ENCODE measurements at regions not wholly inside any gene's neighbourhood (a gene's known extent, or its start where the extent isn't known, plus 50 kb on each side); places are given as distances from the start of the nearest gene placed in this dataset.
"Not testable (repeated sequence)": the region's sequence is repeated elsewhere in the genome, so short reads cannot be mapped to it uniquely, and the experiment has no call there.

DNA sequence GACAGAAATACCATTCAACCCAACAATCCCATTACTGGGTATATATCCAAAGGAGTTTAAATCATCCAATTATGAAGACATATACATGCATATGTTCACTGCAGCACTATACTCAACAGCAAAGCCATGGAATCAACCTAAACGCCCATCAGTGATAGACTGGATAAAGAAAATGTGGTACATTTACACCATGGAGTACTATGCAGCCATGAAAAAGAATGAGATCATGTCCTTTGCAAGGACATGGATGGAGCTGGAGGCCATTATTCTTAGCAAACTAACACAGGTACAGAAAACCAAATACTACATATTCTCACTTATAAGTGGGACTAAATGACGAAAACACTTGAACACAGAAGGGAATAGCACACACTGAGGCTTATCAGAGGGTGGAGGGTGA is 230.6 kb upstream of the ETAA1 start:
- TF ChIP-seq, protein P1, sequence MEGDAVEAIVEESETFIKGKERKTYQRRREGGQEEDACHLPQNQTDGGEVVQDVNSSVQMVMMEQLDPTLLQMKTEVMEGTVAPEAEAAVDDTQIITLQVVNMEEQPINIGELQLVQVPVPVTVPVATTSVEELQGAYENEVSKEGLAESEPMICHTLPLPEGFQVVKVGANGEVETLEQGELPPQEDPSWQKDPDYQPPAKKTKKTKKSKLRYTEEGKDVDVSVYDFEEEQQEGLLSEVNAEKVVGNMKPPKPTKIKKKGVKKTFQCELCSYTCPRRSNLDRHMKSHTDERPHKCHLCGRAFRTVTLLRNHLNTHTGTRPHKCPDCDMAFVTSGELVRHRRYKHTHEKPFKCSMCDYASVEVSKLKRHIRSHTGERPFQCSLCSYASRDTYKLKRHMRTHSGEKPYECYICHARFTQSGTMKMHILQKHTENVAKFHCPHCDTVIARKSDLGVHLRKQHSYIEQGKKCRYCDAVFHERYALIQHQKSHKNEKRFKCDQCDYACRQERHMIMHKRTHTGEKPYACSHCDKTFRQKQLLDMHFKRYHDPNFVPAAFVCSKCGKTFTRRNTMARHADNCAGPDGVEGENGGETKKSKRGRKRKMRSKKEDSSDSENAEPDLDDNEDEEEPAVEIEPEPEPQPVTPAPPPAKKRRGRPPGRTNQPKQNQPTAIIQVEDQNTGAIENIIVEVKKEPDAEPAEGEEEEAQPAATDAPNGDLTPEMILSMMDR (IDR thresholded peaks at IDR 0.05) = not testable (repeated sequence)
- not testable (repeated sequence) for TF ChIP-seq EZH2 (IDR thresholded peaks at IDR 0.05; ENCODE audit: borderline replicate concordance, insufficient read depth, low read depth, low read length, poor library complexity, severe bottlenecking)
